Renal cortex interstitium (tissue), 11 donors: ENCODE measurements at regions not wholly inside any gene's neighbourhood (a gene's known extent, or its start where the extent isn't known, plus 50 kb on each side); places are given as distances from the start of the nearest gene placed in this dataset.
A peak's percentile ranks its signal among the peaks of the same experiment; 100 is the strongest.

Experiments used
- DNase-seq, 11 donors: peaks; one replicate each; pipeline ENCODE4 v3.0.0-alpha.2; 2013; ENCODE audit warnings: low read depth in 9 of 11, low spot score in 4 of 11; ENCODE audit errors: extremely low read depth in 1 of 11

DNA sequence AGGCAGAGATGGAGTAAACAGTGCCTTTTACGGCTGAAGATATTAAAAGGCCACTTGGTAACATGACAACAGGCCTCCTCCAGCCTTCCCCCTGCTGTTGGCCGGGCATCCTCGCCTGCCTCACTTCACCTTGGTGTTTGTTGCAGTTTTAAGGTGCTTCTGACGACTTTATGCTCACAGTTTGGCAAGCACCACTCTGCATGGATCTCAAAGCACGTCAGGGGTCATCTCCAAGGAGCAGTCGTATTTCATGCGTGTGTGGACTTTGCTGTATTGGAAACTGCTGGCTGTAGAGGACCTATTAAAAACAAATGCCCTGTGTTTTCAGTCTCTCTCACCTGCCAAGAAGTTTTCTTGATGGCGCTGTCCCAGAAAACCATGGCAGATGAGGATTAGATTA lies 483.1 kb downstream of the RPS24 start:
- DNase-seq, result peak in 1 of 11 donors; percentile 25

- no peak for DNase-seq
These were observed 484.6 kb downstream of the RPS24 start for GRCh38 chr10:78518224-78518623.

DNA sequence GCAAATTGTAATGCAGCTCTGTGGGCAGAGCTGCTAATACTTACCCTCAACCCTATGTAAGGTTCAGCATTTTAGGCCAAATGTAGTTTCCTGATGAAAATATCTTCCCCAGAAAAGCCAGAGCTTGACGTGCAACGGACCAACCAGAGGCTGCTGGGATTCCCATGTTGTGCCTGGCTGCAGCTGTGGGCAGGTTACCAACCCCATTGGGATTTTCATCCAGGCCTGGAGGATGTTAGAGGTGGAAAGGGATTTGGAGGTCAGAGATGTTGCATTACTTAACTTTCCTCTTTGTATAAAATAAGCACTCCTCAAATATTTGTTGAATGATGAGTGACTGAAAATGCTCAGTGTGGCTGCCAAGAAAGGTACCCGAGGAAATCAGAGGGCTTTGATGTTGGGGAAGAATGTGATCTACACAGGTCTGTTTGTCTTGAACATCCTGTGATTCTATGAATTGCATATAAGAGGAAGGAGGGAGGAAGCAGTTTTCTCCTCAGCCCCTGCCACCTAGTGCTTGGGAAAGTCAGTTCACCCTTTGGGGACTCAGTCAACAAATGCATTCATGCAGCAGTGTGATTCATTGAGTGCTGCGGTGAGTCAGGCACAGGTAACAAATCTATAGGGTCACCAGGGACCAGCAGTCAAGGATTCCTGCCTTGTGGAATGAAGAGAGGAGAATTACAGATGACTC lies 487.2 kb downstream of the RPS24 start:
- DNase-seq, result no peak

GRCh38 chr10:78523453-78523852 lies 489.8 kb downstream of the RPS24 start:
- no peak for DNase-seq

- DNase-seq, result no peak
These were observed 490.7 kb downstream of the RPS24 start for GRCh38 chr10:78524342-78524741.

GRCh38 chr10:78524941-78525340 lies 491.3 kb downstream of the RPS24 start:
- no peak for DNase-seq

- no peak for DNase-seq
These were observed 492.7 kb downstream of the RPS24 start for GRCh38 chr10:78526347-78526746.

- no peak for DNase-seq
These were observed 493.6 kb downstream of the RPS24 start for GRCh38 chr10:78527296-78527695.

DNA sequence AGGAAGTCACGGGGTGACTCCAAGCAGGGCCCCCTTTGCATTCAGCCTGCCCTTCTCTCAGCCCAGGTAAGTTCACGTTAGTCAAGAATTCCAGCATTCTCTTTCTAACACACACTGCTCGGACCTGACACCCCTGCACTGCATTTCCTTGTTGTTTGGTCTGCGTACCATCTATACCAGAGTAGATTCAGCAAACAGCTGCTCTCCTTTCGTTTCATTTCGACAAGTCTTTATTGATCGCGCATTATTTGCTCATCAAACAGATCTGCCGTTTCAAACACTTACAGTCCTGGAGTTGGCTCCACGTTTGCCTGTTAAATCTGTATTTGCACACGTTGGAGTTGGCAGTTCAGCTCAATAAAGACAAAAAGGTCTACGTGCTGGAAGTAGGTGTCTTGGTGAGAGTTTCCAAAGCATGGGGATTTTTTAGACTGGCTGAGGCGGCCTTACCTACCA lies 495.1 kb downstream of the RPS24 start:
- no peak for DNase-seq

DNA sequence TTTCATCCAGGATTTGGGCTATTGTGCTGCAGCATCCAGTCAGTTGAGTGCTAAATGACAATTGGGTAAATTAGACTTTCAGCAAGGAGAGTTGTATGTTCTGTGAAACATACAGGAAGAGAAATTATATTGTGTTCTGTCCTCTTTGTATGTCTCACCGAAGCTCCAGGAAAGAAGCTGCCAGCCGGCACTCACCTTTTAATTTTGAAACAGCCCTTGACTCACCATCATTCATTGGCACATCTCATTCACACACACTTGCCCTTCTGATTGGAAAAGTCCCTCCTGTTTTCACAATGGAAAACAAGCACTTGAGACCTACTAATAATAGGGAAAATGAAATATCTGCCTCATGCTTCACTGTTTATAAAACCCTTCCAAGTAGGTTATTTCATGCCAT lies 495.6 kb downstream of the RPS24 start:
- no peak for DNase-seq

DNA sequence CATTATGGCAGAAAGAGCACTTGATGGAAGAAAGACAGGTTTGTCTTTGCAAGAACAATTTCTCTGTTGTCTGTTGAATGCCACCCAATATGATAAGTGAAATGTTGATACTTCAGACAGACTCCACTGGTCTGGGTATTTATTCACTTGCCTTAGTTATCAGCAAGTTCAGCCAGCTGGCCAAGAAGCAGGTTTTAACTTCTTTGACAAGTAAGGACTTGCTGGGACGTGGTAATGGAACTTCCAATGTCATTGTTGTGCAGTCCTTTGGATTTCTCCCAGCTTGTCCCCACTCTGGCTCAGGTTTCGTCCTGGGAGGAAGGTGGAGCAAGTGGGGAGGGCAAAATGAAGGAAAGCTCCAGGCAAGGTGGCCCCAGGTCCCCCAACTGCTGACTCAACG lies 497.4 kb downstream of the RPS24 start:
- DNase-seq, result no peak

DNA sequence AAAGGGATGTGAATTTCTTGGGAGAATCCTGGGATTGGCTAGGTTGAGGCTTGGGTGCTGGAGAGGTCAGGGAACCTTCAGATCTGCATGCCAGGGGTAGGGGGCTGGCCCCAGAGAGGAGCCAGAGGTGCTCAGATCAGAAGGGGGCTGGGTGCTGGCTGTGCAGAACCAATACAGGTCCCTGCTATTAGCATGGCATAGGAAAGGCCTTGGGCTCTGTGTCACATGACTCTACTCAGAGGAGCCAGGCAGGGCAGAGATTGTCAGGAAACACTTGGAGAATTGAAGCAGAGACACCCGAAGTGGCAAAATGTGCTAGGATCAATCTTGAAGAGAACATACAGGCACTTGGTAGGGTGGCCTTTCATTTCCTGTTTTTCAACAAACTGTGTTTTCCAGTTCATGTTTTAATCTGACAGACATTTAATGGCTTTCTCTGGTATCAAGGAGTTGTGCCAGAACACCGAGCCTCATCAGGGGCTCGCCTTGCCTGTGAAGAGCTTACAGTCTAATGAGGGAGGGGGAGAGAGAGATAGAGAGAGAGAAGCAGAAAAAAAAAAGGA lies 498.9 kb downstream of the RPS24 start:
- DNase-seq, result no peak

DNA sequence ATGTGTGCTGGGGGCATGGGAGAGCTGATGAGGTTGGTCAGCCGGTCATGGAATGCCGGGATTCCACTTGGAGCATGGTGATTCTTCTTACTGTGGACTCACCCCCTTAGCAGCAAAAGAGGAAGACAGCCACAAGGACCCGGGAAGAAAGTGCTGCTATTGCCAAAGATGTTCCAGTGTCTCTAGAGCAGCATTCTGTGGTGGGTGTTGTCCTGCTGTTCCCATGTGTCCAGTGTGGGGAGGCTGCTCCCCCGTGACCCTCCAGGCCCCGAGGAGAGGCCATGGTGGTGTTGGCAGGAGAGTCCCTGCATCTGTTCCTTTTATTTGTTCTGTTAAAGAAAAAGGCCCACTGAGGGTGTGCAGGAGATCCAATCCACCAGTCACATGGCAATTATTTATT lies 499.4 kb downstream of the RPS24 start:
- no peak for DNase-seq

GRCh38 chr10:78533776-78534175 lies 500.1 kb downstream of the RPS24 start:
- DNase-seq, result no peak

DNA sequence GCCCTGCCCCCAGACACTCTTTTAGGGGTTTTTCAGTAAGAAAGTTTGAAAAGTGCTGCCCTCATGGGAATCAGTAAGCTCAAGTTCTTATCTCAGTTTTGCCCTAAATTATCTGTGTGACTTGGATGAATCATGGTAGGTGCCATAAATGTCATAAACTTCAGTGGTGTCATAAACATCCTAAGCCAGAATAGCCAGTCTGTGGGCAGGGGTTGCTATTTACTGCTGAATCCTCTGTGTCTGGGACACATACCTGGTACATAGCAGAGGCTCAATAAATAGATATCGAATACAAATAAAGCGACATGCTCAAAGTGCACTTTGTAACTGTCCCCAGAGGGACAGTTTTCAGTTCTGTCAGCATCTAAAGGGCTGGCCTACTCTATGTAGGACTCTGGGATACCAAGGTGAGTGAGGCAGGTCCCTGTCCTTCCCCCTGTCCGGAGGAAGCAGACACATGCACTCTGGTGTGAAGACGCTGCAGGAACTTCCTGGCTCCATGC lies 502.1 kb downstream of the RPS24 start:
- no peak for DNase-seq

DNA sequence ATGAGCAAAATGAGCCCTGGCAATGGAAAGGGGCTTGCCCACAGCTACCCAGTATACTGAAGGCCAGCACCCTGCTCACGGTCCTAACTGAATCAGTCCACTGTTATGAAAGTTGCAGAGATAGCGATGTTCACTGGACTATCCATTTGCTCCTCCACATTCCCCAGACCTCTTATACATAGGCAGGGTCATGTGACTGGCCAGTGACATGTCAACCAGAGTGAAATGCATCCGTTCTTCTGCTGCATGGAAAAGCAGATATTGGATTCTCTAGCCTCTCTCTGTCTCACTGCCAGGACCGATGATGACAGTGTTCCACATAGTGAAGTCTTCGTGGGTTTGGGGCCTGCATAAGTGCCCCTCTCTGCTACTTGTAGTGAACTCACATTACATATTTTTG lies 503.4 kb downstream of the RPS24 start:
- no peak for DNase-seq

DNA sequence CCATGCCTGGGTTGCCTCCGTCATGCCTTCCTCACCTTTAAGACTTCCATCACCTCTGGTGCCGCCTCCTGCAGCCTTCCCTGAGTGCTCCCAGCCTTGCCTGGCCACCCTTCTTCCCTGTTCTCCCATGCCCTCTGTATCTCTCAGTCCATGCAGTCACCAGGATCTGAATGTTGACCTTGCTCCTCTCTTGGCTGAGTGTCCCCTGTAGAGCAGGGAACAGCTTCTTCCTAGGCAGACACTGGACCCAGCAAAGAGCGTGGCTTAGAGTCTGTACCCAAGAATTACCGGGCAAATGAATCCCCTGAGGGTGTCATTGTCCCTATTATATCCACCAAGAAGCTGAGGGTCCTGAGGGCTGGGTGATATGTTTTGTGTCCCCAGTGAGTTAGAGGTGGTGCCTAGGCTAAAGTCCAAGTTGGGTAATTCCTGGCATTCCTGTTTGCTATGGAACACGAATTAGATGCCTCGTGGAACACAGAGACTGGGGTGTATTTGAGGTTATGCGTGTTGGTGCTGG lies 505.6 kb downstream of the RPS24 start:
- DNase-seq, result no peak

GRCh38 chr10:78540355-78541076 lies 506.9 kb downstream of the RPS24 start:
- DNase-seq, result no peak

DNA sequence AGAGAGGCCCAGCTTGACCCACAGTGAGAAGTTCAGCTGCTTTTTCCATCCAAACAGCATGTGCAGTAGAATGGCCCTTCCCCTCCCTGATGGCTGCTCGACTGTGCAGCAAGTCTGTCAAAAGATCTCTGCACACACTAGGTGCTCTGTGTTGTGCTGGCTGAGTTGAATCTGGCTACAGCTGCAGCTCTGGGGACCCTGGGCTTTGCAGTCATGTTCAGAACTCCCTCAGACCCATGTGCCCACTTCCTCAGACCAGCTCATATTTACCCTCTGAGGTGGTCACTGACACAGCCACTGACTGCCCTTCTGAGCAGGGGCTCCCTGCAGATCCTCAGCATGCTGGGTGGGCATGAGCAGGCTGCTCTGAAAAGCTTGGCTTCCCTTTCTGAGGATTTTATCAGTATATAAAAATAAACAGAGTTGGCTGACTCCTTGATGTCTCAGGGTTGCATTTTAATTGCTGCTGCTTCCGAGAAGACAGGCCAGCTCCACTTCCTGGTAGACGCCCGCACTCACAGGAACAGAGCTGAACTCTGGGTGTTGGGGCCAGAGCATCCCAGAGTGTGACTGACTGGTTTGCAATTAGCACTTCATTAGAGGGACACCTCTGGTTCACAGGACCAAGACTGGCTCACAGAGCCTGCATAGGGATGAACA lies 507.9 kb downstream of the RPS24 start:
- DNase-seq, result no peak

GRCh38 chr10:78542141-78542489 lies 508.5 kb downstream of the RPS24 start:
- no peak for DNase-seq
